Fibroblast of peridontal ligament (primary cell): ENCODE measurements at regions not wholly inside any gene's neighbourhood (a gene's known extent, or its start where the extent isn't known, plus 50 kb on each side); places are given as distances from the start of the nearest gene placed in this dataset.

ENCODE experiments used
- DNase-seq: peaks from one replicate; pipeline ENCODE4 v3.0.0-alpha.2; 2010; ENCODE audit errors: extremely low read depth

- DNase-seq: peak; percentile 66
Measured at GRCh38 chr4:107094332-107094731, 58.2 kb upstream of the DKK2 start.
